NCI-H2107 treated with DMSO at 0.1 percent for 48 hours (cell line): ENCODE measurements at regions not wholly inside any gene's neighbourhood (a gene's known extent, or its start where the extent isn't known, plus 50 kb on each side); places are given as distances from the start of the nearest gene placed in this dataset.

Source experiments
- DNase-seq: peaks from one replicate; lab custom pipeline; 2025; ENCODE audit not compliant: unreplicated experiment; lab: John Stamatoyannopoulos, UW

DNA sequence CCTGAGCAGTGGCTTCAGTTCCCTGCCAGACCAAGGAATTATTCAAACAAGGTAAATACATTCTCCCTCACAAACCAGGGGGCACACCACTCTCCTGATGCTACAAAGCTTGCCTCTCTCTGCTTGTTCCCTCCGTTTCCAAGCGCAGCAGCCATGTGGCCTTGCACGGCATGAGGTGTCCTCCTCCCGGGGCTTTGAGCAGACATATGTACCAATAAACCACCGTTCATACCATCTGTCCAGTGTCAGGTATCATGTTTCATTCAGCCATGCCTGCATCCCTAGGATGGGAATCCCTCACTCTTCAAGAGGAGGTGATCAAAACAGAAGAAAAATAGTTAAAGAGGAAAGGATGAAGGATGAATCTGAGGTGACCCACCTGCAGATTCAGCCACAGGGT, 282.7 kb downstream of the ENC1 start:
- DNase-seq = no peak

DNA sequence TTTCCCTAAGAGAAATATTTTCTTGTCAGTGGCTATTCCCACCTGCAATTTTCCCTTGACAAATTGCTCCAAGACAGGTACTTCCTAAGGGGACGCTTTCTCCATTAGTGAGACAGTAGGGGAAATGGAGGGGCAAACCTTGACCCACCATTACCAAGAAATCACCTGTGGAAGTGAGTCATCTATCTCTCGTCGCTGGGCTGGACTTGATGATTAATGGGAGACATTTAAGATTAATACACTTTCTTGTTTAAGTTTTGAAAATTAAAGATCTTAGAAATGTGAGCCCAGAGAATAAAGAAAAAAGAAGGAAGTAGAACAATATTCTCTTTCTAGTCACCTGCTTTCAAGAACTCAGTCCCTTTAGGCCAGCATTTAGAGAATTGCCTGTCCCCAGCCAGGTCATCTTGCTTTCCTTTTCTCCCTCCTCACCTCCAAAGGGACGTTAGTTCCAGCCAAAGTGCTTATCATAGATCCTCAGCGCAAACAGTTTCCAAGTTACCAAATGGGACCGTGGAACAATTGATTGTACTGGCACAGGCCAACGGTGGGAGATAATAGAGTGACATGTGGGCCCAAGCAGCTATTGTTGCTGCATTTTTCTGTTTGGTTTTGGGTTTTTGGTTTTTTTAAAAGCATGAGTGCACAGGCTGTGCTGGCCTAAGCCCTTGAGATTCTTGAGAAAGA, 284.4 kb downstream of the ENC1 start:
- DNase-seq = no peak

DNA sequence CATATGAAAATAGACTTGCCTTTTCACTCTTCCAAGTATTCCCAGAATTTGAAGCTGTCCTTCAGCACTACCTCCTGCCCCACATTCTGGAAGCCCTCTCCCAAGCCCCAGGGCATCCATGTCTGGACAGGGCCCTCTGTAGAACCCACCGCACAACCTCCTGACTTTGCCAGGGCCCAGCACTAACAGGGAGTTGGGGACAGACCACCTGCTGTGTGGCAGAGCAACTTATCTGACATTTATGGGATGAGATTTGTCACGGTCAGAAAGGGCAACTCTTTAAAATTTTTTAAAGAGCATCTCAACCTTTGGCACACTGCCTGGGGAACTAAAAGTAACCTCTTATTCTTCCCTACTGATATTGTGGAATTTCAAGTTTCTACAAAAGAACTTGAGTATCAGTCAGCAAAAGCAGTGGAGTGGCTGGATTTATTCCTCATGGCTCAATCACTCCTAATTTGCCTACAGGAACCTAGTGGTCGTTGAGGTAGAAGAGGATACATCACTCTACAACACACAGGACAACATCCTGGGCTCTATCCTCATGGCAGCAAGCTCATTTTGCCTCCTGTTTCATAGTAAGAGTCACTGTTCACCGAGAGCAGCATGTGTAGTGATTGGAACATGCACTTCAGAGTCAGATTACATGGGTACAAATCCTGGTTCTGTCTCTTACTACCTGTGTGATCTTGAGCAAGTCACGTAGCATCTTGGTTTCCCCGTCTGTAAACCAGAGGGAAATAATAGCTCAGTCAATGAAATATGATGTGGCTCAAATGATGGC, 285.3 kb downstream of the ENC1 start:
- no peak for DNase-seq

DNA sequence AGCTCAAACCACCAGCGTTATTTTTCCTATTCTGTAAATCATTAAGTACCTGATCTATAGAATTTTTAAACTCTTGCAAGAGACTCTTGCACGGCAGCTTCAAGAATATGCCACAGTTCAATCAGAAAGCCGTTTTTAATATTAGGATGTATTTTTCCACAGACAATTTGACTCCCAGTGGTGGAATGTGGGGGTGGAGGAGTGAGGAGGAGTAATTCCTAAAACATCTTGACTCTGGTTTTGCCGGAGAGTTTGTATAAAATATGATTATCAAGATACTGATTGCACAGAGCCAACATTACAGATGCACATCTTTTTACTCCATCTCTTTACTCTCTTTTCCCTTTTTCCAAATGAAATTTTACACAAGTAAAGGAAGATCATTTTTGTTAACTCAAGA, 288.3 kb downstream of the ENC1 start:
- no peak for DNase-seq

DNA sequence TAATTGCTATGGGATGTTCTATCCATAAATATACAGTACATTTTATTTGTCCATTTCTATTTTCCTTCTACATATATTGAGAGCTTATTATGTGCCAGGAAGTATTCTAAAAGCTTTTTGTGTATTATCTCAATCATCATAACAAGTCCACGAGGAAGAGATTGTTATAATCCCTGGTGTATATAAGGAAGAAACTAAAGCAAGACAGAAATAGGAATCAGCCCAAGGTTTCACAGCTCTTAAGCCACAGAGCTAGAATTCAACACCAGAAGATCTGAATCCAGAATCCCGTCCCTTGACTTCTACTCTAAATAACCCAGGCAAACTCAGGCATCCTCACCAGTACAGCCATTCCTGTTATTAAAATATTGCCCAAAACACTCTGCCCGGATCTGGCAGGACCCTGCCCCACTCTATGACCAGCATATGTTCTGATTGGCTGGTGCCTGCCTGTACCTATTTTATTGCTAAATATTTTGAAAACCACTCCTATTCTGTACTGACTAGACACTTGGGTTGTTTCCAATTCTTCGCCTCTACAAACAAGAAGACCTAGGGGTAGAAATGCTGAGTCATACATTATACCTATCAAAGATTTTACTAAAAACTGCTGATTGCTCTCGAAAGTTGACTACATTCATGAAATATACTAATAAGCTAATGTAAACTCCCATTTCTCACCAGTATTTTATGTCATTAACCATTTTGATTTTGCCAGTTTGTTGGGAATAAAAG, 297.4 kb downstream of the ENC1 start:
- DNase-seq = no peak

DNA sequence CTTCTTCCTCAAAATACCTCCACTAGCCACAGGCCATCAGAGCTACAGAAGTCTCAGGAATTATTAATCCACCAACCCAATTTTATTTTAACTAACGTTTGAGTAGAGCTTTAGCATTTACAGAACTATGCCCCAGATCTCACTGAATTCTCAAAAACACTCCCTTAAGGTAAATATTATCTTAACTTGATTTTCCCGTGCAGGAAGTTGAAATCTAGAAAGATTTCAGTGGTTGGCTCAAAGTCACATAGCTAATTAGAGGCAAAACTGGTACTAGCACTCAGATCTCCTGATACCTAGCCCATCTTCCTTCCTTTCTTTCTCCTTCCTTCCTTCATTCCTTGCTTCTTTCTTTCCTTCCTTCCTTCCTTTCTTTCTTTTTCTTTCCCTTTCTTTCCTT, 298.3 kb downstream of the ENC1 start:
- no peak for DNase-seq

DNA sequence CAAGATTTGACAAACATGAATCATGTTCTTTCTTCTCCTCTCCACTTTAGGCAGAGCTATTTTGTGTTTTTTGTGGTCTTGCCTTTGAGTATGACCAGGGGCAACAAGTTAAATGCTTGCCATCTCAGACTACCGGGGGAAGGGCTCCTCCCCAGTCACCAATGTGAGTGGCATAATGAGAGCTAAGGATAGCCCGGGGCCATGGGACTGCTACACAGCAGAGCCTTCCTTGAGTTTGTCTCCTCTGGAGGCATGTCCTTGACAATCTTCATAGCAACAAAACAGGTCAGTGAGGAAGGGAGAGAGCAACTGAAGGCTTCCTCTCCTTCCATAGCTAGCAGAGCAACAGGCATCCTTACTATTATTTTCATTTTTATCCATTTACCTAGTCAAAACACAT, 299.3 kb downstream of the ENC1 start:
- no peak for DNase-seq

DNA sequence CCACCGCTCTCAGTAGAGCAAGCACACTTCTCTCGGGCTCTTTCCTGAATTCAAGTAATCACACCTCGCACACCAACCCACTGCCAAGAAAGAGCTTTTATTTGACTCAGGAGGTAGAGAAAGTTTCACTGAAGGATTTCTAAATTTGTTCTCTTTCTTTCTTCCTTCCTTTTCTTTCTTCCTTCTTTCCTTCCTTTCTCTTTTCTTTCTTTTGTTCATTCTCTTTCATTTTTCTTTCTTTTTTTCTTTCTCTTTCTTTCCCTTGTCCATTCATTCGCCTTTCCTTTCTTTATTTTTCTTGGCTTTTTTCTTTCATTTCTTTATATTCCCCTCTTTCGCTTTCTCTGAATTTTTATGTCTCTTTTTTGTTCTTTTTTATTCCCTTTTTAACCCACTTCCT, 300.1 kb downstream of the ENC1 start:
- no peak for DNase-seq

DNA sequence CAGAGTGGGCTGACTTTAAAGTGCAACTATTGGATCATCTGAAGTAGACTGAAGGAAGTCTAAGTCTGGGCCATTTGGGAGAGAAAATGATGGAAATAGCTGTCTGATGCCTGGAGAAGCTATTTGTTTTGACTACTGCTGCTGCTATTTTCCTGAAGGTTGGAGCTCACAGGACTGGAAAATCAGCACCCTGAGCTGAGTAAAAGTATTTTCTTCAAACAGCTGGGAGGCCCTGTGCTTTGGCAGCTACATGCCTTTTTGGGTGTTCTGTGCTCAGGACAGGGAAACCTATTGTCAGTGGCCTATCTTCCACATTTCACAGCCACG, 302.6 kb downstream of the ENC1 start:
- DNase-seq = no peak

DNA sequence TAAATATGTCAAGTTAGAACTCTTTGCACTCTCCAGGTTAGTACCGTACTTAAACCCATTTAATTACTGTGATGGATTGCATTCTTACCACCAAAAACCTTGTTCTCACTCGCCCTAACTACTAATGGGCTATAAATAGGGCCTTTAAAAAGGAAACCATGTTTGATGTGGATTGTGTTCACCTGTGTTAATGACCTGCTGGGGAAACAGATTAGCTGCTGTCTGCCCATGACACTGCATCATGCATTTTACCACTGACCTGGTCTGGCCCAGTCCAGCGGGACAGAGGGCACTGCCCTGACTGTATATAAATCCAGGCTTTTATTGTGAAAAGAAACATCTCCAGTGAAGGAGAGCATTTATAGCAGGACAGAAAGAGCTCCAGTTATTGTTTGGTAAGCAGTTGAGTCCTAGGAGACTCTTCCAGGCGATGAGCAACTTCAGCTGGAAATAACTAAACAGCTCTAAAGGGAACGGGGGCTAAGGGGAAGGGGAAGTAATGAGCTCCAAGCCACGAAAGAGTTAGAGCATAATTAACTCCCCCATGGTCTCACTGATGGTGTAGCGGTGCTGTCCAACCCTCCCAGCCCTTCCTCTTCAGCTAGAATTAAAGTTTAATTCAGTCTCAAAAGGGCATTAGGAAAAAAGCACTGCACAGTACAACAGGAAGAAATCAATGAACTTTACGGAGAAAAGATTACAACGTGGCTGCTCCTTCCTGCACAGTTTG, 303.1 kb downstream of the ENC1 start:
- no peak for DNase-seq

DNA sequence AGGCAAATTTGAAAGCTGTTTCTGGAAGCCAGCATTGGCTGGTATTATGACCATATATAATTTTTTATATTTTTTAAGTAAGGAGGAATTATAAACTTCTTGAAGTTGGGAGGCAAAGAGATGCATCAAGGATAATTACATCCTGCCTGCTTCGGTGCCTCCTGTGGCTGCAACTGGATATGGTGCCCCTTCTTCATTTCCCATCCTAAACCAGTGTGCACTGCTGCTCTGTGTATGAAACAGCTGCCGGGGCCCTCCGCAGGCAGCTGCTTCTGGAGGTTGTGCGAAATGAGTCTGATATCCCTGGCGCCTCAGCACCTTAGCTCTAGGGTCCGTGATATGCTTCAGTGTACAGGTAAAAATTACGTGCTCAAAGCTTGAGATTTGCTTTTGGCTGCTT, 304.2 kb downstream of the ENC1 start:
- no peak for DNase-seq

DNA sequence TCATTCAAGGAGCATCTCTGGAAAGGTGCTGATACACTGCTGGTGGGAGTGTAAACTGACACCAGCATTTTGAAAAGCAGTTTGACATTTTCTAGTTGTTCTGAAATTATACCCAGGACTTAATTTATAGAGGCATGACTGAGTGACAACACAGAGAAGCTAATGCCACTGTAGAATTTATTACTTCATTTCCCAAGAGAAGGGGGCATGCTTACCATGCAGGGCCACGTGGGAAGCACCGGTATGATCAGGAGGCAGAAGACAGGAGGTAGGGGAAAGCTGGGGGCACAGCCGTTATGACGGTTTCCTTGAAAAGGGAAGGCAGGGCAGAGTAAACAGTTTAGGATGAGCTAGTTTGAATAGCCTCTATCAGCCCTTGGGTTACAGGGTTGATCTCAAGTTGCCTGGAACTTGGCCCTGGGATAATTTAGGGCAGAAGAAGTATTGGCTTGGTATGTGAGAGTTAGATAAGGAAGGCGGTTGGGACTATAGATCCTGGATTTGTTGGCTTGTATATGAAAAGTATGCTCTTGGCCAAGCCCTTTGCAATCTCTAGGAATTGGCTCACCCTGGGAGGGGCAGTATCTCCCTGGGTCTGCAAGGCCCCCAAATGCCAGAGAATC, 305.7 kb downstream of the ENC1 start:
- DNase-seq = no peak

DNA sequence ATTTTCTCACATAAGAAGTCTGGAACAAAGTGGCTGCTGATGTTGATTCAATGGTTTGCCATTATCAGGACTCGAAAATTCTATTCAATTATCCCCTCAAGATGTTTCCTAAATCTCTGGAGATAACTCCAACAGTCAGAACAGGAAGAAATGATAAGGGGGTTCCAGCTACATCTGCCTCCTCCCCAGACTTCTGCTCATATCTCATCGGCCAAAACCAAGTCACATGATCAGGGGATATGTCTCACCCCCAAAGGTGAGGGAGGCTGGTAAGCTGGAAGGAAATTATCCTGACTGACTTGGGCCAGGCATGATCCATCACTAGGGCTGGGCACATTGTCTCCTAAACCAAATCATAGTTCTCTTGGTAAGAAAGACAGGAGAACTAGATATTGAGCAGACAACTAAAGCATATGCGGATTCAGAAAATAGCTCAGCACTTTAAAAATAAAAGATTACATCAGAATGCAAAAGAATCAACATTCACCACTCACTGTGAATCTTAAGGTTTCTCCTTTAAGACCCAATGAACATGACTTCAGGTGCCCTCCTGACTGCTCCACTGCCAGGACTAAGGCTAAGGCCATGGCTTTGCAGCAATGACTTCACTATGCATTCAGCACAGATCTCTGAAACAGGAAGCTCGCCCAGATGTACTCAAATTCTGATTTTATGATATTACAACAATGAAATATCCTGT, 306.3 kb downstream of the ENC1 start:
- DNase-seq = no peak

DNA sequence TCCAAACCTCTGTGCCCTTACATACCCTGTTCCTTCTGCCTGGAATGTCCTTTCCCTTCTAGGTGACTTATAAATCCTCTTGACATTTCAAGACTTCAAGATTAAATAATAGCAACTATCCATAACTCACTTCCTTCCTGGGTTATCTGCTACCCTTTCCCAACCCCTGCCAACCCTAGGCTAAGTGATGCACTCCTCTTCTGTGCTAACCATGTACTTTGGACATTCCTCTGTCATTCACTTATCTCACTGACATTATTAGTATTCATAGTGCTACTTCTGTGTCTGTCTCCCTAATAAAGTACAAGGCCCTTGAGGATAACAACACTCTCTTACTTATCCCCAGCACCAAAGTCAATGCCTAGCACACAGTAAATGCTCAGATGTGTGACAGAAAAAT, 307.1 kb downstream of the ENC1 start:
- no peak for DNase-seq

DNA sequence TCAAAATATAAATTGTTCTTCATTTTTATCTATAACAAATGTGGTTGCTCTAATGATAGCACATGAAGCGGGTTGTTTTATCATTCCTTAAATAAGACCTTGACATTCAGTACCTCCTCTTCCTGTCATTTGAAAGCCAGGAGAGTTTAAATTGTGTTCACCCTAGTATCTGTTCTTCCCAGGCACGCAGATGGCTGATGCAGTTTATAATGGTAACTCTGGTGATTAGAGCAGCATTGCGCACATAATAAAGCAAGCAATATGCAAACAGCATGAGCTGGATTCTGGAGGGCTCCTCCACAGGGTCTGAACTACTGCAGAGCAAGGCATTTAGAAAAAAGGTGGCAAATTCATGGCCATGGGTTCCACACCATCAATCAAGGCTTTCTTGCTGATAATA, 307.8 kb downstream of the ENC1 start:
- no peak for DNase-seq

DNA sequence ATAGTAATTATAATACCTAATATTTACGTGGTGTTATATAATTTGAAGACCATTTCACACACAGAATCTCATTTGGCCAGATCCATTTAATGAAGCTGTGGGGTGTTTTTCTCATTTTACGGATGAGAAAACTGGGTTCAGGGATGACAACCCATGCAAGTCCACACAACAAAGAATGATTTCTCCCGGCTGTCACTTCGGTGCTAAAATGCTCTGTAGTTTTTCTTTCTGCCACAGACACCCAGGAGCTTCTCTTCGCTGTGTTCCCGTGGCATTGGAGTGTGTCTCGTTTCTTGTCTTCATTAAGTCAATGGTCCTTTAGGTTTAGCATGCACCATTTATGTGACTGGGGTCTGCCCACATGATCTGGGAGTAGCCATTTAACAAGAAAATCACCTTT, 308.5 kb downstream of the ENC1 start:
- no peak for DNase-seq

DNA sequence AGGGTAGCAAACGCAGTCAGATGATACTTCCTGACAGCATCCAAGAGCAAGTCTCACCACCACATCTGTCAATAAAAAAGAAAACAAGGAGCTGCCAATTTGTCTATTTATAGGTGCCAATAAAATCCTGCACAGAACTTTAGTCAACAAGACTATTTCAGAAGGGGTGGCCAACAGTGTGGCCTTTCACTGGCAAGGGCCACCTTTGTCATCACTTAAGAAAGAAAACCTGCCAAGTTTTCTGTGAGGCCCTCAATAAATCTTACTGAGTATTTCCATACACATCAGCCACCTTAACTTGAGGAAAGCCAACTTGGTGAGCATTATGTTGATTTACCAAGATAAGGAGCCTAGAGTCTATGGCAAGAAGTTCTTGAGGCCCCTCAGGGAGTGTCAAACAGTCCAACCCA, 312.3 kb downstream of the ENC1 start:
- no peak for DNase-seq

DNA sequence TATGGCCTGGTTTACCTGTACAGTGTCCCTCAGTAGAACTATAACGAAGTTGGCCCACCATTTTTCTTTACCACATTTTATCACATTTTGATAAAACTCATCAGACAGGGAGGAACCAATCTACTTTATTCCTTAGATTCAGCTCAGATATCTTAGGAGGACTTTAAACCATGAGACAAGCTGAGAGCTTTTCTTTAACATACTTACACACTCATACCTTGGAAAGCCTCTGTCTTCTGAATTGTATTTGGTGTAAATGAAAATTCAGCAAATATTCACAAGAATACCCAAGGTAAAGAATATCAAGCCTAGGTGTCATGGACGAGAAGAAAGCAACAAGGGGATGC, 313.2 kb downstream of the ENC1 start:
- no peak for DNase-seq

DNA sequence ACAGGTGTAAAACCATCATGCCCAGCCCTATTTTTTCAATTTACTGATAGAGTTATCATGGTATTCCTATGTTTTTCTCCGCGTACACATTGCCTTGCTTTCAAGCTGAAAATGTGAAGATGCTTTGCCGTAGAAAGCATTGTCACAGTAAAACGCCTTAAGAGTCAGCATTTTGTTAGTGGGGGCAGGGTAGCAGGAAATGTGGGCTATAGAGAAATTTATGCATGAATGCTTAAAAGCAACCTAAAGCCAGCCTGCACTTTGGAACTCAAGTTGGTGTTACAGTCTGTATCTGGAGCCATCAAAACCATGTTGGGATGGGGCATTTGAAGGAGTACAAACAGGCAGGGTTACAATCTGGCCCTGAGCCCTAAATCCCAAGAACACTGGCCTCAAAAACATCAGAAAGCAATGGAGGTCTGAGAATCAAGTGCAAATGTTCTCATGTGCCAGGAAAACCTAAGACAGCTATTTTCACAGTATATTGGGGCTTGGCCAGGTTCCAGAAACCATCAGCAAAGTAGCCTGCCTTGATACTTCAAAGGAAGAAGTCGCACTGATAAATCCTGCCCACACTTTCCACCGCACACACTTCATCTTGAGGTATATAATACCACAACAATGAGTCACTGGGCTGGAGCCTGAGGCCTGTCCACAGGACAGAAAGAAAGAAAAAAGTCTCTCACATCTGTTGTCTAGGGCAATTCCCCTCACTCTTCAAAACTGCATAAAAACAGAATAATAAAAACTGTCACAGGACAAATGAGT, 313.8 kb downstream of the ENC1 start:
- no peak for DNase-seq

DNA sequence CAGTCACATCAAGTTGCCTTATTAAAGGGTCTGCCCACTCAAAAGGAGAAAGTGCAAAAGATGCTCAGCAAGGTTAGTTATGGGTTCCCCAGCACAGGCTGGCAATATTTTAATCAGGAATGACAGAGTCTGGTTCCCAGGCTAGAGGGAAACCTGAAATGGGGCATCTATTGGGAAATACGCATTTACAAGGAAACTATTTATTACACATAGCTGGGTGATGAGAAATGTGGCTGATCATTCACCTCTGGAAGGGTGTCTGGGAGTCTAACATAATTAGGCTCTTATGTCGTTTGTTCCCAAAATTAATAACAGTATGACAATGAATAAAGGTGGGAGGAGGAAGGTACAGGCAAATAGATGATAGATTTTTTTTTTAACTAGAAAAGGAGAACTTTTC, 314.7 kb downstream of the ENC1 start:
- DNase-seq = no peak
